ENCODE measurements at regions not wholly inside any gene's neighbourhood (a gene's known extent, or its start where the extent isn't known, plus 50 kb on each side); places are given as distances from the start of the nearest gene placed in this dataset.

DNA sequence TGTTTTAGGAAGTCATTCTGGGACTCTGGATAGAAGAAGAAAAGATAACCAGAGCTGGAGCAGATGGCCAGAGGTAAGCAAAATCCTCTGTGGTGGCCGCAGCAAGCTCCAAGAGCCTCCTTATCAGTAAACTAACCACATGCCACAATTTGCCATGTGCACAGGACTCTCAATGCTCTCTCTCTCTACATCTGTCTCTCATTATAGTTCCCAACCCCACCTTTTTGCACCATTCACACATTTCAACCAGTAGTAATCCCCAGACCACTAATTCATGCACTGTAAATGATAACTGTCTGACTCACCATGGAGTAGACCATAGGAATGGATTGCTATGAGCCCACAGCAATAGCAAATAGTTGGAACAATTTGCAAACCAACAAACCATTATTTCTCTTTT, 526.1 kb downstream of the TLR4 start:
- no peak for DNase-seq
- TF ChIP-seq, protein P1, sequence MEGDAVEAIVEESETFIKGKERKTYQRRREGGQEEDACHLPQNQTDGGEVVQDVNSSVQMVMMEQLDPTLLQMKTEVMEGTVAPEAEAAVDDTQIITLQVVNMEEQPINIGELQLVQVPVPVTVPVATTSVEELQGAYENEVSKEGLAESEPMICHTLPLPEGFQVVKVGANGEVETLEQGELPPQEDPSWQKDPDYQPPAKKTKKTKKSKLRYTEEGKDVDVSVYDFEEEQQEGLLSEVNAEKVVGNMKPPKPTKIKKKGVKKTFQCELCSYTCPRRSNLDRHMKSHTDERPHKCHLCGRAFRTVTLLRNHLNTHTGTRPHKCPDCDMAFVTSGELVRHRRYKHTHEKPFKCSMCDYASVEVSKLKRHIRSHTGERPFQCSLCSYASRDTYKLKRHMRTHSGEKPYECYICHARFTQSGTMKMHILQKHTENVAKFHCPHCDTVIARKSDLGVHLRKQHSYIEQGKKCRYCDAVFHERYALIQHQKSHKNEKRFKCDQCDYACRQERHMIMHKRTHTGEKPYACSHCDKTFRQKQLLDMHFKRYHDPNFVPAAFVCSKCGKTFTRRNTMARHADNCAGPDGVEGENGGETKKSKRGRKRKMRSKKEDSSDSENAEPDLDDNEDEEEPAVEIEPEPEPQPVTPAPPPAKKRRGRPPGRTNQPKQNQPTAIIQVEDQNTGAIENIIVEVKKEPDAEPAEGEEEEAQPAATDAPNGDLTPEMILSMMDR (IDR thresholded peaks at IDR 0.05; ENCODE audit: insufficient read depth in 1 of 2, low read depth in 1 of 2, low read length in 1 of 2, severe bottlenecking in 1 of 2, unreplicated experiment in 1 of 2): no peak
- Histone ChIP-seq H3K4me3 (ENCODE audit: low read depth, low read length) (no peak overlapping the region), H3K27me3 (replicated peaks; ENCODE audit: control insufficient read depth, insufficient read depth, low read length) (no peaks in the 10 kb centered on the region), H3K36me3 (ENCODE audit: control insufficient read depth, insufficient read depth, low read length) (no peaks in the 10 kb centered on the region), H3K4me1 (no peaks in the 10 kb centered on the region), H3K9me3 (no peaks in the 10 kb centered on the region)
- H3K9me3 Mint-ChIP-seq (ENCODE audit: unreplicated experiment): no peaks in the 10 kb centered on the region
- H3K36me3 Mint-ChIP-seq (ENCODE audit: insufficient read depth, unreplicated experiment): no peaks in the 10 kb centered on the region
- intact Hi-C loops (cut with micrococcal nuclease; ENCODE audit: unreplicated experiment): loop anchor here (2.0 kb wide), 1 partner anchor 68 kb away; no protein-coding TSS in a partner anchor
- CTCF ChIA-PET: no interaction called here
- POLR2A ChIA-PET: no interaction called here
- no peak overlapping the region for H3K27ac Mint-ChIP-seq (ENCODE audit: unreplicated experiment)
- no peaks in the 10 kb centered on the region for H3K4me1 Mint-ChIP-seq (ENCODE audit: low read depth, unreplicated experiment)
- H3K27me3 Mint-ChIP-seq (ENCODE audit: insufficient read depth, unreplicated experiment): no peaks in the 10 kb centered on the region
- H3K4me3 Mint-ChIP-seq (ENCODE audit: unreplicated experiment): no peak overlapping the region
- BruUV-seq (replicated peaks): no TSS peak

DNA sequence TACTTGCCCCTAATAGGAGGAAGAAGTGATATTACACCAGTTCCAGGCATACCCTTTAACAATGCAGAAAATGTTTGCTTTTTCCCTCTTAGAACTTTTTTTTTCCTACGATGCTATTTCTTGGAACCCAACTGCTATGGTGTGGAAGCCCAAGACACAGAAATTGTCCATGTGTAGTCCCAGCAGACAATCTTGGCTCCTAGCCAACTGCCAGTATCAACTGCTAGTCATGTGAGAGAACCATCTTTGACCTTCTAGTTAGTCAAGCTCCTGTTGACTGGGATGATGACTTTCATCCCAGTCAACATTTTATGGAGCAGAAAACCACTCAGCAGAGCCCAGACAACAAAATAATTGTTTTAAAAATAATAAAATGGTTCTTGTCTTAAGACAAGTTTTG, 532.4 kb downstream of the TLR4 start:
- intact Hi-C loops (cut with micrococcal nuclease; ENCODE audit: unreplicated experiment): no loop called here
- no peaks in the 10 kb centered on the region for H3K36me3 Mint-ChIP-seq (ENCODE audit: insufficient read depth, unreplicated experiment)
- no peak overlapping the region for H3K4me3 Mint-ChIP-seq (ENCODE audit: unreplicated experiment)
- no peak for DNase-seq
- ChIA-PET POLR2A (no interaction called here), CTCF (no interaction called here)
- no peak overlapping the region for H3K4me3 ChIP-seq (ENCODE audit: low read depth, low read length)
- no peaks in the 10 kb centered on the region for H3K9me3 ChIP-seq
- no peak overlapping the region for H3K27ac Mint-ChIP-seq (ENCODE audit: unreplicated experiment)
- no peaks in the 10 kb centered on the region for H3K4me1 ChIP-seq
- no peaks in the 10 kb centered on the region for H3K27me3 ChIP-seq (replicated peaks; ENCODE audit: control insufficient read depth, insufficient read depth, low read length)
- no TSS peak for BruUV-seq (replicated peaks)
- TF ChIP-seq, protein P1 (IDR thresholded peaks at IDR 0.05; ENCODE audit: insufficient read depth in 1 of 2, low read depth in 1 of 2, low read length in 1 of 2, severe bottlenecking in 1 of 2, unreplicated experiment in 1 of 2): no peak
- H3K4me1 Mint-ChIP-seq (ENCODE audit: low read depth, unreplicated experiment): no peaks in the 10 kb centered on the region
- no peaks in the 10 kb centered on the region for H3K27me3 Mint-ChIP-seq (ENCODE audit: insufficient read depth, unreplicated experiment)
- H3K36me3 ChIP-seq (ENCODE audit: control insufficient read depth, insufficient read depth, low read length): no peaks in the 10 kb centered on the region
- H3K9me3 Mint-ChIP-seq (ENCODE audit: unreplicated experiment): peaks cover 17% of the 10 kb centered on the region

DNA sequence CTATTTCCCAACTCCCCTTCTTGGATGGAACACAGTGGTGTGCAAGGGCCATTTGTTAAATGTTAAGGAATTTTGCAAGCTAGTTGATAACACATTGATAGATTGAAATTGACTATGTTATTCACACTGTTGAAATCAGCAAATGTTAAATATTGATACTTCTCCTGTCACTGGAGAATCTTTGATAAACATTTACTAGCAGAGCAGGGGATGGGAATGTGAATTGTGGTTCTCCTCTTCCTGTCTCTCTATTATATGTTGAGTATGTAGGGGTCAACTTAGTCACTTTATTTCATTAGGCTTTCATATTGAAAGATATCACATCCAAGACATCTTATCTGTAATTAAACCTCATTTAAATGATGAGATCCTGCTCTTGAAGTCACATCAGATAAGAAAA, 533.9 kb downstream of the TLR4 start:
- H3K36me3 Mint-ChIP-seq (ENCODE audit: insufficient read depth, unreplicated experiment): no peaks in the 10 kb centered on the region
- H3K27ac Mint-ChIP-seq (ENCODE audit: unreplicated experiment): no peak overlapping the region
- BruUV-seq (replicated peaks): no TSS peak
- peaks cover 17% of the 10 kb centered on the region for H3K9me3 Mint-ChIP-seq (ENCODE audit: unreplicated experiment)
- Histone ChIP-seq H3K9me3 (no peaks in the 10 kb centered on the region; the same call in 1 of the 2 replicates), H3K4me3 (ENCODE audit: low read depth, low read length) (no peak overlapping the region), H3K4me1 (no peaks in the 10 kb centered on the region), H3K36me3 (ENCODE audit: control insufficient read depth, insufficient read depth, low read length) (no peaks in the 10 kb centered on the region), H3K27me3 (replicated peaks; ENCODE audit: control insufficient read depth, insufficient read depth, low read length) (no peaks in the 10 kb centered on the region)
- intact Hi-C loops (cut with micrococcal nuclease; ENCODE audit: unreplicated experiment): no loop called here
- DNase-seq: no peak
- no peaks in the 10 kb centered on the region for H3K4me1 Mint-ChIP-seq (ENCODE audit: low read depth, unreplicated experiment)
- H3K4me3 Mint-ChIP-seq (ENCODE audit: unreplicated experiment): no peak overlapping the region
- ChIA-PET CTCF (no interaction called here), POLR2A (no interaction called here)
- TF ChIP-seq, protein P1 (IDR thresholded peaks at IDR 0.05; ENCODE audit: insufficient read depth in 1 of 2, low read depth in 1 of 2, low read length in 1 of 2, severe bottlenecking in 1 of 2, unreplicated experiment in 1 of 2): no peak
- H3K27me3 Mint-ChIP-seq (ENCODE audit: insufficient read depth, unreplicated experiment): no peaks in the 10 kb centered on the region

All from Caco-2 (cell line).